Endodermal cell (in vitro differentiated cells): ENCODE measurements at regions not wholly inside any gene's neighbourhood (a gene's known extent, or its start where the extent isn't known, plus 50 kb on each side); places are given as distances from the start of the nearest gene placed in this dataset.

Source experiments
- DNase-seq: peaks from one replicate; pipeline ENCODE4 v3.0.0-alpha.2; 2017
- H3K27ac ChIP-seq: 2 replicates; pipeline ENCODE4 v1.5.1; 2013; ENCODE audit warnings: mild to moderate bottlenecking, low read depth, low read length, moderate library complexity
- H3K27me3 ChIP-seq: 2 replicates; pipeline ENCODE4 v1.6.1; 2013; ENCODE audit warnings: mild to moderate bottlenecking, low read length, moderate library complexity; ENCODE audit not compliant: insufficient read depth, control insufficient read depth, poor library complexity, severe bottlenecking
- H3K36me3 ChIP-seq: 2 replicates; pipeline ENCODE4 v1.7.0; 2013; ENCODE audit warnings: mild to moderate bottlenecking, low read length, moderate library complexity; ENCODE audit not compliant: control insufficient read depth, insufficient read depth
- H3K4me1 ChIP-seq: one replicate; pipeline ENCODE4 v1.7.0; 2013; ENCODE audit warnings: low read length; ENCODE audit not compliant: control insufficient read depth, insufficient read depth
- H3K4me3 ChIP-seq: 2 replicates; pipeline ENCODE4 v1.5.1; 2013; ENCODE audit warnings: mild to moderate bottlenecking, low read length, moderate library complexity
- H3K9ac ChIP-seq: 2 replicates; pipeline ENCODE4 v1.6.1; 2013; ENCODE audit warnings: mild to moderate bottlenecking, low read length, moderate library complexity; ENCODE audit not compliant: poor library complexity, severe bottlenecking; ENCODE audit errors: extremely low read depth
- H3K9me3 ChIP-seq: 2 replicates; pipeline ENCODE4 v1.6.1; 2013; ENCODE audit warnings: mild to moderate bottlenecking, low read length, moderate library complexity; ENCODE audit not compliant: control insufficient read depth
- H3K27ac Mint-ChIP-seq: 2 replicates; pipeline ENCODE4 v1.8.0; 2020; ENCODE audit warnings: mixed read lengths
- H3K27me3 Mint-ChIP-seq: 2 replicates; pipeline ENCODE4 v1.8.0; 2021; ENCODE audit warnings: mild to moderate bottlenecking, mixed read lengths; ENCODE audit not compliant: insufficient read depth
- H3K36me3 Mint-ChIP-seq: 2 replicates; pipeline ENCODE4 v1.8.0; 2020; ENCODE audit warnings: low read depth, mixed read lengths
- H3K4me1 Mint-ChIP-seq: 2 replicates; pipeline ENCODE4 v1.8.0; 2020; ENCODE audit warnings: mixed read lengths
- H3K4me3 Mint-ChIP-seq: 2 replicates; pipeline ENCODE4 v1.8.0; 2020; ENCODE audit warnings: mild to moderate bottlenecking, moderate library complexity, mixed read lengths
- H3K9me3 Mint-ChIP-seq: 2 replicates; pipeline ENCODE4 v1.8.0; 2020; ENCODE audit warnings: mild to moderate bottlenecking, mixed read lengths
- CTCF ChIP-seq: fragments of 200-600 bp; sonication (generic); conservative IDR thresholded peaks from 2 replicates; pipeline ENCODE4 v1.5.0; 2021; ENCODE audit warnings: antibody characterized with exemption, mild to moderate bottlenecking
- WGBS, 2 experiments: methylation state at CpG; one replicate each; pipeline versions ENCODE4 v1.1.5 to v1.1.7; 2013; ENCODE audit warnings: missing lambda C conversion rate in 2 of 2, mixed read lengths in 1 of 2; ENCODE audit not compliant: insufficient coverage in 1 of 2, insufficient read length in 1 of 2; 5-methylcytosine and 5-hydroxymethylcytosine counted together

GRCh38 chr6:43953256-43953655 is 174.0 kb downstream of the MRPL14 start:
- Histone ChIP-seq H3K27ac (no peak overlapping the region), H3K9ac (no peak overlapping the region), H3K4me3 (no peak overlapping the region), H3K9me3 (peaks cover 22% of the 10 kb centered on the region), H3K27me3 (no peaks in the 10 kb centered on the region), H3K4me1 (peaks cover 21% of the 10 kb centered on the region), H3K36me3 (no peaks in the 10 kb centered on the region)
- Mint-ChIP-seq H3K27ac (no peak overlapping the region), H3K9me3 (peaks cover 12% of the 10 kb centered on the region), H3K4me3 (no peak overlapping the region), H3K4me1 (peaks cover 29% of the 10 kb centered on the region), H3K27me3 (no peaks in the 10 kb centered on the region), H3K36me3 (peaks cover 4% of the 10 kb centered on the region)
- 90% methylated on average over 2 of the region's 2 CpGs; no CpG with 5 or more reads in 1 of the 2 experiments for WGBS, 2 experiments
- DNase-seq: peak; percentile 29
- no peak for TF ChIP-seq CTCF

DNA sequence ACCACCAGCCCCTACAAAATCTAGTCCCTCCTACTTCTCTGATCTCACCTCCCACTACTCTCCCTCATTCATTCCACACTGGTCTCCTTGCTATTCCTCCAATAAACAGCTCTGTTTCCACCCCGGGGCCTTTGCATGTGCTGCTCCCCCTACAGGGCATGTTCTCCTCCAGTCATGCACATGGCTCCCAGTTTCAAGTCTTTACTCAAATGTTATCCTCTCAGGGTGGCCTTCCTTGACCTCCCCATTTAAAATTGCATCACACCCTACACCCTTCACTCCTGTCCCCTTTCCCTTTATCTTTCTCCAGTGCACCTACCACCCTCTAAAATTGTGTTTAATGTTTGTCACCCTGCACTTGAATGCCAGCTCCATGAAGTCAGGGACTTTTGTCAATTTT is 174.5 kb downstream of the MRPL14 start:
- H3K36me3 ChIP-seq: no peaks in the 10 kb centered on the region
- no peaks in the 10 kb centered on the region for H3K27me3 ChIP-seq
- H3K4me3 Mint-ChIP-seq: no peak overlapping the region
- peaks cover 12% of the 10 kb centered on the region for H3K9me3 Mint-ChIP-seq
- peaks cover 4% of the 10 kb centered on the region for H3K36me3 Mint-ChIP-seq
- peaks cover 21% of the 10 kb centered on the region for H3K4me1 ChIP-seq
- H3K27ac Mint-ChIP-seq: no peak overlapping the region
- no peak overlapping the region for H3K4me3 ChIP-seq
- peak; percentile 48 for TF ChIP-seq CTCF
- no peak overlapping the region for H3K27ac ChIP-seq
- peaks cover 34% of the 10 kb centered on the region for H3K4me1 Mint-ChIP-seq
- peaks cover 22% of the 10 kb centered on the region for H3K9me3 ChIP-seq
- WGBS, 2 experiments: 95 to 100% methylated on average over 1 of the region's 1 CpG
- no peak overlapping the region for H3K9ac ChIP-seq
- peak; percentile 53 for DNase-seq
- H3K27me3 Mint-ChIP-seq: no peaks in the 10 kb centered on the region

- peaks cover 12% of the 10 kb centered on the region for H3K9me3 Mint-ChIP-seq
Observed at GRCh38 chr6:43951756-43952675, 175.2 kb downstream of the MRPL14 start.

More at GRCh38 chr6:43951756-43952675, 175.2 kb downstream of the MRPL14 start:
- Histone ChIP-seq H3K4me1 (peaks cover 21% of the 10 kb centered on the region), H3K4me3 (no peak overlapping the region), H3K9me3 (peaks cover 17% of the 10 kb centered on the region), H3K36me3 (no peaks in the 10 kb centered on the region), H3K9ac (no peak overlapping the region), H3K27me3 (no peaks in the 10 kb centered on the region), H3K27ac (no peak overlapping the region)
- H3K36me3 Mint-ChIP-seq: peaks cover 4% of the 10 kb centered on the region
- DNase-seq: peak; percentile 52
- no peak for TF ChIP-seq CTCF
- peaks cover 37% of the 10 kb centered on the region for H3K4me1 Mint-ChIP-seq
- 90 to 95% methylated on average over 3 to 7 of the region's 8 CpGs for WGBS, 2 experiments
- no peaks in the 10 kb centered on the region for H3K27me3 Mint-ChIP-seq
- H3K4me3 Mint-ChIP-seq: no peak overlapping the region
- H3K27ac Mint-ChIP-seq: no peak overlapping the region
